HFFc6 (cell line): ENCODE measurements at regions not wholly inside any gene's neighbourhood (a gene's known extent, or its start where the extent isn't known, plus 50 kb on each side); places are given as distances from the start of the nearest gene placed in this dataset.
A peak's percentile ranks its signal among the peaks of the same experiment; 100 is the strongest.

Source experiments
- DNase-seq: peaks from one replicate; pipeline ENCODE4 v3.0.0-alpha.2; 2018
- H3K27ac Mint-ChIP-seq: 2 replicates; pipeline ENCODE4 v1.8.0; 2020; ENCODE audit warnings: mild to moderate bottlenecking, mixed read lengths
- H3K27me3 Mint-ChIP-seq: 2 replicates; pipeline ENCODE4 v1.8.0; 2021; ENCODE audit warnings: mild to moderate bottlenecking, moderate library complexity, mixed read lengths; ENCODE audit not compliant: insufficient read depth
- H3K36me3 Mint-ChIP-seq: 2 replicates; pipeline ENCODE4 v1.8.0; 2021; ENCODE audit warnings: low read depth, mixed read lengths
- H3K4me1 Mint-ChIP-seq: 2 replicates; pipeline ENCODE4 v1.8.0; 2020; ENCODE audit warnings: low read depth, mixed read lengths
- H3K4me3 Mint-ChIP-seq: 2 replicates; pipeline ENCODE4 v1.8.0; 2020; ENCODE audit warnings: mild to moderate bottlenecking, moderate library complexity, mixed read lengths
- H3K9me3 Mint-ChIP-seq: 2 replicates; pipeline ENCODE4 v1.8.0; 2020; ENCODE audit warnings: mild to moderate bottlenecking, mixed read lengths
- TF ChIP-seq, protein P1 (sequence below): fragments of 200-600 bp; sonication (generic); IDR thresholded peaks from 2 replicates; pipeline ENCODE4 v1.5.0; 2021; ENCODE audit warnings: antibody characterized with exemption, mild to moderate bottlenecking

GRCh38 chr14:101078892-101079221 is 175.3 kb upstream of the RTL1 start:
- peaks cover 14% of the 10 kb centered on the region for H3K4me1 Mint-ChIP-seq
- TF ChIP-seq, protein P1, sequence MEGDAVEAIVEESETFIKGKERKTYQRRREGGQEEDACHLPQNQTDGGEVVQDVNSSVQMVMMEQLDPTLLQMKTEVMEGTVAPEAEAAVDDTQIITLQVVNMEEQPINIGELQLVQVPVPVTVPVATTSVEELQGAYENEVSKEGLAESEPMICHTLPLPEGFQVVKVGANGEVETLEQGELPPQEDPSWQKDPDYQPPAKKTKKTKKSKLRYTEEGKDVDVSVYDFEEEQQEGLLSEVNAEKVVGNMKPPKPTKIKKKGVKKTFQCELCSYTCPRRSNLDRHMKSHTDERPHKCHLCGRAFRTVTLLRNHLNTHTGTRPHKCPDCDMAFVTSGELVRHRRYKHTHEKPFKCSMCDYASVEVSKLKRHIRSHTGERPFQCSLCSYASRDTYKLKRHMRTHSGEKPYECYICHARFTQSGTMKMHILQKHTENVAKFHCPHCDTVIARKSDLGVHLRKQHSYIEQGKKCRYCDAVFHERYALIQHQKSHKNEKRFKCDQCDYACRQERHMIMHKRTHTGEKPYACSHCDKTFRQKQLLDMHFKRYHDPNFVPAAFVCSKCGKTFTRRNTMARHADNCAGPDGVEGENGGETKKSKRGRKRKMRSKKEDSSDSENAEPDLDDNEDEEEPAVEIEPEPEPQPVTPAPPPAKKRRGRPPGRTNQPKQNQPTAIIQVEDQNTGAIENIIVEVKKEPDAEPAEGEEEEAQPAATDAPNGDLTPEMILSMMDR = no peak
- H3K27ac Mint-ChIP-seq = no peak overlapping the region
- H3K27me3 Mint-ChIP-seq = peaks cover 30% of the 10 kb centered on the region
- no peak overlapping the region for H3K4me3 Mint-ChIP-seq
- H3K36me3 Mint-ChIP-seq = no peaks in the 10 kb centered on the region
- DNase-seq = no peak
- H3K9me3 Mint-ChIP-seq = no peaks in the 10 kb centered on the region; the same call in 1 of the 2 replicates

- Mint-ChIP-seq H3K9me3 (no peaks in the 10 kb centered on the region; the same call in 1 of the 2 replicates), H3K27me3 (peaks cover 29% of the 10 kb centered on the region), H3K27ac (no peak overlapping the region), H3K4me3 (no peak overlapping the region), H3K36me3 (no peaks in the 10 kb centered on the region), H3K4me1 (no peaks in the 10 kb centered on the region; the same call in 1 of the 2 replicates)
- TF ChIP-seq, protein P1 = no peak
- DNase-seq = no peak
Measured at GRCh38 chr14:101080922-101081593, 177.5 kb upstream of the RTL1 start.

DNA sequence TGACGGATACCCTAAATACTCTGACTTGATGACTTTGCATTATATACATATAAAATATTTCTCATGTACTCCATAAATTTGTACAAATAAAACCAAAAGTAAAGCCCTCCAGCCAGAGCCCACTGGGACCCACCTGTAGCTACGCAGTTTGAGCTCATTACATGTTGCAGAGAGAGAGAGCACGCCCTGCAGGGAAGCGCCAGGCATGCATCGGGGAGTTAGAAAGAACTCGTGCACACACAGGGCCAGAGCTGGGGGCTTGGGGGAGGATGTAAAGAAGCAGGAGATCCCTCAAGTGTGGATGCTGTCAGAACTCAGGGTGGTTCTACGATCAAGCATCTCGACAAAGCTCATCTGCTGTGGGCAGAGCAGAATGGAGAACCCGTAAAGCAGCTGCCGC is 178.5 kb upstream of the RTL1 start:
- Mint-ChIP-seq H3K36me3 (no peaks in the 10 kb centered on the region), H3K27me3 (peaks cover 26% of the 10 kb centered on the region), H3K4me3 (no peak overlapping the region)

GRCh38 chr14:101082436-101083384 is 179.2 kb upstream of the RTL1 start:
- TF ChIP-seq, protein P1 = no peak
- Mint-ChIP-seq H3K27me3 (peaks cover 24% of the 10 kb centered on the region), H3K27ac (no peak overlapping the region)

More for the DNA sequence above, 178.5 kb upstream of the RTL1 start:
- Mint-ChIP-seq H3K9me3 (no peaks in the 10 kb centered on the region; the same call in 1 of the 2 replicates), H3K27ac (no peak overlapping the region), H3K4me1 (no peaks in the 10 kb centered on the region; the same call in 1 of the 2 replicates)
- DNase-seq = no peak
- TF ChIP-seq, protein P1 = no peak

GRCh38 chr14:101083564-101084435 is 180.3 kb upstream of the RTL1 start:
- no peak for DNase-seq
- Mint-ChIP-seq H3K4me3 (no peak overlapping the region), H3K9me3 (no peaks in the 10 kb centered on the region; the same call in 1 of the 2 replicates), H3K27me3 (peaks cover 18% of the 10 kb centered on the region), H3K4me1 (no peaks in the 10 kb centered on the region), H3K27ac (no peak overlapping the region), H3K36me3 (no peaks in the 10 kb centered on the region)
- TF ChIP-seq, protein P1 = peak; percentile 43; the same call in 1 of the 2 replicates

More at GRCh38 chr14:101082436-101083384, 179.2 kb upstream of the RTL1 start:
- Mint-ChIP-seq H3K4me3 (no peak overlapping the region), H3K36me3 (no peaks in the 10 kb centered on the region), H3K9me3 (no peaks in the 10 kb centered on the region; the same call in 1 of the 2 replicates), H3K4me1 (no peaks in the 10 kb centered on the region)
- no peak for DNase-seq
